GM12878 (cell line): ENCODE measurements at regions not wholly inside any gene's neighbourhood (a gene's known extent, or its start where the extent isn't known, plus 50 kb on each side); places are given as distances from the start of the nearest gene placed in this dataset.

Experiments used
- ATAC-seq: fragments of 200-7000 bp; cut with Tn5 transposase; 3 replicates; pipeline ENCODE4 v1.9.1; 2020; ENCODE audit warnings: mild to moderate bottlenecking, moderate library complexity
- BruUV-seq: library from RNA; stranded (reverse); fragments of 400-500 nt; replicated peaks from 2 replicates; lab custom pipeline; 2021; lab: Mats Ljungman, UMichigan
- CTCF ChIA-PET: fragments of 300-600 bp; sonication (Branson Sonifier 250); formaldehyde crosslinking; extraction: SDS; loops from one replicate; lab custom pipeline; 2021; ENCODE audit warnings: inconsistent platforms; lab: Yijun Ruan, JAX
- POLR2A ChIA-PET: fragments of 350-600 bp; formaldehyde crosslinking; extraction: SDS; loops from one replicate; lab custom pipeline; 2021; ENCODE audit warnings: inconsistent platforms; lab: Charles Lee
- RAD21 ChIA-PET: fragments of 300-600 bp; sonication (Branson Sonifier 250); formaldehyde crosslinking; loops from one replicate; lab custom pipeline; 2023; ENCODE audit warnings: antibody characterized with exemption; ENCODE audit not compliant: unreplicated experiment; lab: Charles Lee
- SMC1A ChIA-PET: fragments of 300-600 bp; sonication (Branson Sonifier 250); formaldehyde crosslinking; loops from one replicate; lab custom pipeline; 2023; ENCODE audit not compliant: unreplicated experiment, uncharacterized antibody; lab: Charles Lee
- DNase-seq: peaks from one replicate; pipeline ENCODE4 v3.0.0-alpha.2; 2011; ENCODE audit warnings: low read depth, low spot score
- FAIRE-seq: peaks from 3 replicates; lab custom pipeline; 2011; peaks lifted over from hg19 to GRCh38; lab: Jason Lieb, UNC
- H2AFZ ChIP-seq: 2 replicates; pipeline ENCODE4 v1.6.0; 2011; ENCODE audit warnings: low read depth, low read length, control low read depth; ENCODE audit not compliant: control insufficient read depth
- H3K27ac ChIP-seq: 2 replicates; pipeline ENCODE4 v1.5.1; 2011; ENCODE audit warnings: control low read depth; ENCODE audit not compliant: control insufficient read depth, insufficient read depth
- H3K27me3 ChIP-seq, 2 experiments: replicated peaks in 1 of 2; 2 replicates each; pipeline versions ENCODE4 v1.6.0 to v1.6.1; 2011; ENCODE audit warnings: low read length in 1 of 2; ENCODE audit not compliant: control insufficient read depth in 2 of 2, insufficient read depth in 2 of 2
- H3K36me3 ChIP-seq, 2 experiments: 2 replicates each; pipeline ENCODE4 v1.5.1; 2011; ENCODE audit warnings: low read length in 1 of 2; ENCODE audit not compliant: control insufficient read depth in 2 of 2, insufficient read depth in 2 of 2
- H3K4me1 ChIP-seq: 2 replicates; pipeline ENCODE4 v1.6.1; 2011; ENCODE audit warnings: mild to moderate bottlenecking, low read length, moderate library complexity, mixed read lengths; ENCODE audit not compliant: control insufficient read depth, insufficient read depth
- H3K4me2 ChIP-seq: 2 replicates; pipeline ENCODE4 v1.6.0; 2011; ENCODE audit warnings: control low read depth; ENCODE audit not compliant: control insufficient read depth, insufficient read depth
- H3K4me3 ChIP-seq: fragments of 200-600 bp; sonication (generic); 2 replicates; pipeline ENCODE4 v1.5.1; 2016
- H3K79me2 ChIP-seq: 2 replicates; pipeline ENCODE4 v1.6.0; 2011; ENCODE audit warnings: low read length; ENCODE audit not compliant: control insufficient read depth, insufficient read depth
- H3K9ac ChIP-seq: 2 replicates; pipeline ENCODE4 v1.8.0; 2011; ENCODE audit warnings: low read length, control low read depth, mixed read lengths; ENCODE audit not compliant: control insufficient read depth, insufficient read depth
- H3K9me3 ChIP-seq: replicated peaks from 3 replicates; pipeline ENCODE4 v1.5.1; 2011; ENCODE audit warnings: mild to moderate bottlenecking, low read length; ENCODE audit not compliant: control insufficient read depth, insufficient read depth
- H4K20me1 ChIP-seq: 2 replicates; pipeline ENCODE4 v1.6.0; 2011; ENCODE audit not compliant: control insufficient read depth, insufficient read depth
- ATF3 ChIP-seq: IDR thresholded peaks from 2 replicates; pipeline ENCODE4 v1.6.1; 2011; ENCODE audit warnings: low read depth, mild to moderate bottlenecking, low read length, moderate library complexity, borderline replicate concordance; ENCODE audit errors: extremely low read depth
- CREB1 ChIP-seq: IDR thresholded peaks from 2 replicates; pipeline ENCODE4 v1.6.1; 2012; ENCODE audit warnings: low read depth, mild to moderate bottlenecking, inconsistent platforms
- EP300 ChIP-seq, 2 experiments: fragments of 150-350 bp in 1 of 2; IDR thresholded peaks; 2 replicates each; pipeline ENCODE4 v1.6.1; 2011 to 2012; ENCODE audit warnings: low read depth in 2 of 2, low read length in 2 of 2, borderline replicate concordance in 1 of 2, improper control_type of control experiment in 1 of 2, inconsistent platforms in 1 of 2; ENCODE audit not compliant: control insufficient read depth in 1 of 2
- IRF3 ChIP-seq: fragments of 450-650 bp; IDR thresholded peaks from 2 replicates; pipeline ENCODE4 v1.6.1; 2014; ENCODE audit warnings: mild to moderate bottlenecking
- IRF5 ChIP-seq: fragments of 450-650 bp; IDR thresholded peaks from 2 replicates; pipeline ENCODE4 v1.6.1; 2017; ENCODE audit warnings: borderline replicate concordance
- SPI1 ChIP-seq: IDR thresholded peaks from 2 replicates; pipeline ENCODE4 v1.6.1; 2011; ENCODE audit warnings: low read depth, mild to moderate bottlenecking, low read length, moderate library complexity, borderline replicate concordance; ENCODE audit not compliant: insufficient read depth
- SREBF2 ChIP-seq: IDR thresholded peaks from 2 replicates; pipeline ENCODE4 v1.6.1; 2012; ENCODE audit warnings: mild to moderate bottlenecking, low read length
- SUZ12 ChIP-seq: fragments of 200-600 bp; sonication (generic); IDR thresholded peaks from one replicate; pipeline ENCODE4 v1.6.1; 2018; ENCODE audit warnings: antibody characterized with exemption, mild to moderate bottlenecking; ENCODE audit not compliant: unreplicated experiment
- WRNIP1 ChIP-seq: IDR thresholded peaks from 2 replicates; pipeline ENCODE4 v1.6.1; 2011; ENCODE audit warnings: low read depth, low read length, improper control_type of control experiment, borderline replicate concordance
- WGBS: methylation state at CpG from one replicate; pipeline ENCODE4 v1.1.6; 2016; ENCODE audit warnings: low lambda C conversion rate; ENCODE audit not compliant: insufficient replicate concordance, insufficient coverage; ENCODE audit errors: missing lambda C conversion rate; 5-methylcytosine and 5-hydroxymethylcytosine counted together
- in situ Hi-C: fragments of 300-500 bp; cut with MboI; formaldehyde crosslinking; loops from 9 replicates; pipeline ENCODE4 v1.14.3; 2018; ENCODE audit warnings: mixed read lengths
- intact Hi-C: fragments of 100-400 bp; cut with micrococcal nuclease; formaldehyde crosslinking; loops from one replicate; pipeline ENCODE4 v1.14.2; 2022; ENCODE audit not compliant: unreplicated experiment

- no peak for TF ChIP-seq ATF3
- TF ChIP-seq SREBF2 = no peak
These were observed 178.7 kb downstream of the FAM170A start (continued) for GRCh38 chr5:119808024-119808423.

GRCh38 chr5:119808474-119808873, 179.1 kb downstream of the FAM170A start:
- TF ChIP-seq CREB1 (no peak), EP300 (IDR thresholded peaks at IDR 0.05; ENCODE audit: borderline replicate concordance in 1 of 2, control insufficient read depth in 1 of 2, low read depth in 2 of 2, low read length in 2 of 2) (no peak), IRF3 (no peak), WRNIP1 (no peak), IRF5 (no peak), SUZ12 (no peak), SPI1 (no peak)
- Histone ChIP-seq H3K4me2 (no peak overlapping the region), H3K36me3 (no peaks in the 10 kb centered on the region), H3K9ac (no peak overlapping the region), H3K4me3 (no peak overlapping the region), H3K9me3 (no peaks in the 10 kb centered on the region), H2AFZ (no peak overlapping the region), H3K79me2 (no peaks in the 10 kb centered on the region), H4K20me1 (no peaks in the 10 kb centered on the region), H3K4me1 (no peaks in the 10 kb centered on the region), H3K27ac (no peak overlapping the region), H3K27me3 (no peaks in the 10 kb centered on the region)
- no TSS peak for BruUV-seq
- intact Hi-C loops = no loop called here
- no peak for ATAC-seq
- FAIRE-seq = no peak
- RAD21 ChIA-PET = no interaction called here
- POLR2A ChIA-PET = no interaction called here
- CTCF ChIA-PET = no interaction called here
- no peak for DNase-seq
- SMC1A ChIA-PET = no interaction called here
- in situ Hi-C loops = no loop called here
- WGBS = 42% methylated on average over 2 of the region's 2 CpGs
